HCT116 (cell line): ENCODE measurements at regions not wholly inside any gene's neighbourhood (a gene's known extent, or its start where the extent isn't known, plus 50 kb on each side); places are given as distances from the start of the nearest gene placed in this dataset.

Source experiments
- ATAC-seq: fragments of 200-7000 bp; cut with Tn5 transposase; 2 replicates; pipeline ENCODE4 v1.9.1; 2020; ENCODE audit warnings: mild to moderate bottlenecking, moderate library complexity
- BruUV-seq: library from RNA; stranded (reverse); fragments of 400-500 nt; replicated peaks from 2 replicates; lab custom pipeline; 2021; lab: Mats Ljungman, UMichigan
- CTCF ChIA-PET: fragments of 300-600 bp; sonication (Branson Sonifier 250); formaldehyde crosslinking; loops from one replicate; lab custom pipeline; 2021; ENCODE audit warnings: antibody characterized with exemption; lab: Charles Lee
- POLR2A ChIA-PET: fragments of 300-600, 350-600 bp; sonication (Branson Sonifier 250); formaldehyde crosslinking; loops from one replicate; lab custom pipeline; 2021; ENCODE audit warnings: antibody characterized with exemption; lab: Charles Lee
- RAD21 ChIA-PET, 2 experiments: fragments of 300-600 bp; sonication (Branson Sonifier 250); formaldehyde crosslinking; loops; one replicate each; lab custom pipeline; 2023; ENCODE audit warnings: low total read pairs in 2 of 2; ENCODE audit not compliant: uncharacterized antibody in 2 of 2, unreplicated experiment in 2 of 2, low non-redundant PET in 1 of 2; lab: Charles Lee
- DNase-seq: peaks from one replicate; pipeline ENCODE4 v3.0.0-alpha.2; 2010; ENCODE audit warnings: low read depth, low spot score
- H2AFZ ChIP-seq: fragments of 200-600 bp; shearing (Covaris generic), sonication (generic); 2 replicates; pipeline ENCODE4 v1.6.1; 2017; ENCODE audit warnings: low read depth, mixed run types, mixed read lengths, antibody characterized with exemption, low read length; ENCODE audit not compliant: poor library complexity, severe bottlenecking
- H3K27ac ChIP-seq: 2 replicates; pipeline ENCODE4 v1.5.1; 2012; ENCODE audit warnings: low read depth, low read length
- H3K27me3 ChIP-seq: fragments of 200-600 bp; sonication (generic); 2 replicates; pipeline ENCODE4 v1.6.1; 2016; ENCODE audit warnings: mixed run types, low read length, mixed read lengths; ENCODE audit not compliant: insufficient read depth
- H3K36me3 ChIP-seq, 2 experiments: fragments of 200-500 bp in 1 of 2; fragments of 200-600 bp in 1 of 2; sonication (Bioruptor generic) in 1 of 2; sonication (generic) in 1 of 2; 2 replicates each; pipeline versions ENCODE4 v1.5.1 to v1.6.1; 2014 to 2016; ENCODE audit warnings: low read length in 2 of 2, inconsistent platforms in 1 of 2, mixed read lengths in 1 of 2, mixed run types in 1 of 2; ENCODE audit not compliant: insufficient read depth in 2 of 2, control insufficient read depth in 1 of 2
- H3K4me1 ChIP-seq, 2 experiments: fragments of 200-600 bp in 1 of 2; sonication (generic) in 1 of 2; 2 replicates each; pipeline versions ENCODE4 v1.5.1 to v1.6.1; 2012 to 2017; ENCODE audit warnings: low read length in 2 of 2, inconsistent platforms in 1 of 2, mild to moderate bottlenecking in 1 of 2, mixed read lengths in 1 of 2, mixed run types in 1 of 2, moderate library complexity in 1 of 2; ENCODE audit not compliant: insufficient read depth in 2 of 2, control insufficient read depth in 1 of 2
- H3K4me2 ChIP-seq: fragments of 200-600 bp; sonication (generic); 2 replicates; pipeline ENCODE4 v1.6.1; 2017; ENCODE audit warnings: mixed run types, low read length, mixed read lengths
- H3K4me3 ChIP-seq, 2 experiments: fragments of 200-600 bp in 1 of 2; sonication (generic) in 1 of 2; replicated peaks in 1 of 2; 2 replicates each; pipeline ENCODE4 v1.5.1; 2011 to 2016; ENCODE audit warnings: low read length in 2 of 2, control low read depth in 1 of 2, low read depth in 1 of 2, mild to moderate bottlenecking in 1 of 2, mixed read lengths in 1 of 2, mixed run types in 1 of 2
- H3K79me2 ChIP-seq: fragments of 200-600 bp; sonication (generic); 2 replicates; pipeline ENCODE4 v1.6.1; 2017; ENCODE audit warnings: mild to moderate bottlenecking, mixed run types, low read length, moderate library complexity, mixed read lengths; ENCODE audit not compliant: insufficient read depth
- H3K9ac ChIP-seq: fragments of 200-600 bp; sonication (generic); 2 replicates; pipeline ENCODE4 v1.6.1; 2016; ENCODE audit warnings: low read length, mixed read lengths
- H3K9me2 ChIP-seq: fragments of 200-600 bp; sonication (generic), shearing (Covaris generic); 2 replicates; pipeline ENCODE4 v1.6.1; 2017; ENCODE audit warnings: mixed run types, mild to moderate bottlenecking, moderate library complexity; ENCODE audit not compliant: insufficient read depth
- H3K9me3 ChIP-seq, 2 experiments: fragments of 200-500 bp in 1 of 2; fragments of 200-600 bp in 1 of 2; sonication (Bioruptor generic) in 1 of 2; sonication (generic) in 1 of 2; 2 replicates each; pipeline ENCODE4 v1.6.1; 2014 to 2017; ENCODE audit warnings: low read length in 2 of 2, mixed read lengths in 2 of 2, inconsistent platforms in 1 of 2, low read depth in 1 of 2, mild to moderate bottlenecking in 1 of 2, mixed run types in 1 of 2, moderate library complexity in 1 of 2; ENCODE audit not compliant: control insufficient read depth in 1 of 2, insufficient read depth in 1 of 2
- H4K20me1 ChIP-seq: fragments of 200-600 bp; sonication (generic), shearing (Covaris generic); 2 replicates; pipeline ENCODE4 v1.6.1; 2017; ENCODE audit warnings: mixed run types, mild to moderate bottlenecking, moderate library complexity; ENCODE audit not compliant: insufficient read depth
- ATF3 ChIP-seq: IDR thresholded peaks from 2 replicates; pipeline ENCODE4 v1.6.1; 2012
- CEBPB ChIP-seq: IDR thresholded peaks from 2 replicates; pipeline ENCODE4 v1.6.1; 2012; ENCODE audit warnings: low read depth
- ELF1 ChIP-seq: IDR thresholded peaks from 2 replicates; pipeline ENCODE4 v1.6.1; 2012; ENCODE audit warnings: low read depth, borderline replicate concordance
- FOSL1 ChIP-seq: IDR thresholded peaks from 2 replicates; pipeline ENCODE4 v1.6.1; 2012; ENCODE audit warnings: low read depth
- REST ChIP-seq: IDR thresholded peaks from 2 replicates; pipeline ENCODE4 v1.6.1; 2012; ENCODE audit warnings: low read depth
- TCF7L2 ChIP-seq: IDR thresholded peaks from 2 replicates; pipeline ENCODE4 v1.7.0; 2011; ENCODE audit warnings: borderline replicate concordance, inconsistent platforms; ENCODE audit not compliant: insufficient read depth, insufficient read length; ENCODE audit errors: extremely low read depth
- YY1 ChIP-seq: IDR thresholded peaks from 2 replicates; pipeline ENCODE4 v1.6.1; 2011; ENCODE audit warnings: low read length, low read depth, moderate library complexity, mild to moderate bottlenecking; ENCODE audit not compliant: insufficient replicate concordance; ENCODE audit errors: extremely low read depth
- ZNF274 ChIP-seq: fragments of 200-500 bp; sonication (Bioruptor generic); IDR thresholded peaks from 2 replicates; pipeline ENCODE4 v1.6.1; 2014; ENCODE audit warnings: mild to moderate bottlenecking, low read depth, low read length, inconsistent platforms
- intact Hi-C: fragments of 100-400 bp; cut with micrococcal nuclease; formaldehyde crosslinking; loops from 2 replicates; pipeline ENCODE4 v1.10.0; 2022
- TF ChIP-seq, protein P1 (sequence below), 3 experiments: fragments of 200-600 bp in 1 of 3; sonication (generic) in 1 of 3; IDR thresholded peaks in 2 of 3; conservative IDR thresholded peaks in 1 of 3; 2 replicates each; pipeline ENCODE4 v1.5.1; 2012 to 2017; ENCODE audit warnings: low read depth in 2 of 3, low read length in 2 of 3, antibody characterized with exemption in 1 of 3, borderline replicate concordance in 1 of 3, control low read depth in 1 of 3, mild to moderate bottlenecking in 1 of 3, mixed read lengths in 1 of 3, mixed run types in 1 of 3, moderate library complexity in 1 of 3; ENCODE audit not compliant: insufficient read depth in 1 of 3

DNA sequence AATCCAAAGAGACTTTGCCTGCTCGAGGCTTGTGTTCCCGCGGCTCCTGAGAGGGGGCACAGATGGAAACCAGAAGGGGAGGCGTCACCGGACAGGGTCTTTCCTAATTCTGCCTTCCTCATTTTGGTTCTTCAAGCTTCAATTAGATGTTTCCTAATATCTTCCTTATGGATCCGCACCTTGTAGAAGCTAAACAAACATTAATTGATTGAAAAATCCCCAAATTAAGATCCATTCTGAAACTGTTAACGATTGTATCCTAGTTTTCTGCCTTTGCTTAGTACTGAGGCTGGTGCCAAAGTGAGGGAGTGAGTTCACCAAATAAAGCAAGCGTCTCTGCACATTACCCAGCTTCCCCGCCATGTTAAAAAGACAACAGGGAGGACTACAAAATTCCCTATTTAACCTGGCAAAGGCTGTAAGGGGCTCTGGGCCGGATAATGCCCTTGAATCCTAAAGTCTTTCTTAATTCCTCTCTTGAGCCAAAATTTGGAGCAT, 123.2 kb downstream of the GPX5 start:
- TF ChIP-seq FOSL1 (no peak), REST (no peak), TCF7L2 (no peak), ZNF274 (no peak)
- Histone ChIP-seq H3K9ac (peak overlapping the region; percentile 54), H3K27me3 (no peaks in the 10 kb centered on the region), H3K4me2 (peak overlapping the region; percentile 94), H3K79me2 (no peaks in the 10 kb centered on the region), H3K9me2 (no peaks in the 10 kb centered on the region), H3K27ac (peak overlapping the region; percentile 6; the same call in 1 of the 2 replicates), H3K4me3 (peak overlapping the region; percentile 48 to 74), H3K36me3 (no peaks in the 10 kb centered on the region), H3K4me1 (peaks cover 7 to 18% of the 10 kb centered on the region in 2 experiments; a peak in 3 of 4 replicates), H3K9me3 (no peaks in the 10 kb centered on the region), H2AFZ (peak overlapping the region; percentile 98), H4K20me1 (no peaks in the 10 kb centered on the region)
- POLR2A ChIA-PET, result interaction anchor here (1.7 kb wide), 1 partner anchor 840 kb away, joined by 3 read pairs; no protein-coding TSS in a partner anchor
- CTCF ChIA-PET, result interaction anchor here (1.0 kb wide), 1 partner anchor 42 kb away, joined by 4 read pairs; no protein-coding TSS in a partner anchor
- 0 out of 2 replicates have a peak, but pooled peaks have one; percentile 6 for ATAC-seq
- DNase-seq, result no peak
- no TSS peak for BruUV-seq
- intact Hi-C loops, result loop anchor here (2.0 kb wide), 1 partner anchor 42 kb away; no protein-coding TSS in a partner anchor
- RAD21 ChIA-PET, result no interaction called here

DNA sequence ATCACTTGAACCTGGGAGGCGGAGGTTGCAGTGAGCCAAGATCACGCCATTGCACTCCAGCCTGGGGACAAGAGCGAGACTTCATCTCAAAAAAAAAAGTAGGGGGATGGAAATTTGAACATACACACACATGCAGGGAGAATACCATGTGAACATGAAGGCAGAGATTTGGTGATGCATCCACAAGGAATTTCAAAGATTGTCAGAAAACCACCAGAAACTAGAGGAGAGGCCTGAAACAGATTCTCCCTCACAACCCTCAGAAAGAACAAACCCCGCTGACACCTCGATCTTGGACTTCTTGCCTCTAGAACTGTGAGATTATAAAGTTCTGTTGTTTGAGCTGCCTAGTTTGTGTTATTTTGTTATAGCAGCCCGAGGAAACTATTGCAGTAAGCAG, 125.5 kb downstream of the GPX5 start:
- no peaks in the 10 kb centered on the region for H3K36me3 ChIP-seq
- no peak overlapping the region for H3K27ac ChIP-seq
- ChIA-PET POLR2A (no interaction called here), CTCF (no interaction called here), RAD21 (no interaction called here)
- H4K20me1 ChIP-seq, result no peaks in the 10 kb centered on the region
- intact Hi-C loops, result no loop called here
- H3K79me2 ChIP-seq, result no peaks in the 10 kb centered on the region
- ATAC-seq, result no peak
- H3K9me2 ChIP-seq, result no peaks in the 10 kb centered on the region
- no peak overlapping the region for H2AFZ ChIP-seq
- peaks cover 4 to 10% of the 10 kb centered on the region in 2 experiments; a peak in 3 of 4 replicates for H3K4me1 ChIP-seq
- H3K4me2 ChIP-seq, result no peak overlapping the region
- H3K27me3 ChIP-seq, result no peaks in the 10 kb centered on the region
- no peak overlapping the region for H3K4me3 ChIP-seq
- BruUV-seq, result no TSS peak
- H3K9me3 ChIP-seq, result no peaks in the 10 kb centered on the region
- no peak for DNase-seq
- no peak overlapping the region for H3K9ac ChIP-seq
- TF ChIP-seq ELF1, result no peak
- no peak for TF ChIP-seq YY1
- TF ChIP-seq, protein P1, sequence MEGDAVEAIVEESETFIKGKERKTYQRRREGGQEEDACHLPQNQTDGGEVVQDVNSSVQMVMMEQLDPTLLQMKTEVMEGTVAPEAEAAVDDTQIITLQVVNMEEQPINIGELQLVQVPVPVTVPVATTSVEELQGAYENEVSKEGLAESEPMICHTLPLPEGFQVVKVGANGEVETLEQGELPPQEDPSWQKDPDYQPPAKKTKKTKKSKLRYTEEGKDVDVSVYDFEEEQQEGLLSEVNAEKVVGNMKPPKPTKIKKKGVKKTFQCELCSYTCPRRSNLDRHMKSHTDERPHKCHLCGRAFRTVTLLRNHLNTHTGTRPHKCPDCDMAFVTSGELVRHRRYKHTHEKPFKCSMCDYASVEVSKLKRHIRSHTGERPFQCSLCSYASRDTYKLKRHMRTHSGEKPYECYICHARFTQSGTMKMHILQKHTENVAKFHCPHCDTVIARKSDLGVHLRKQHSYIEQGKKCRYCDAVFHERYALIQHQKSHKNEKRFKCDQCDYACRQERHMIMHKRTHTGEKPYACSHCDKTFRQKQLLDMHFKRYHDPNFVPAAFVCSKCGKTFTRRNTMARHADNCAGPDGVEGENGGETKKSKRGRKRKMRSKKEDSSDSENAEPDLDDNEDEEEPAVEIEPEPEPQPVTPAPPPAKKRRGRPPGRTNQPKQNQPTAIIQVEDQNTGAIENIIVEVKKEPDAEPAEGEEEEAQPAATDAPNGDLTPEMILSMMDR (IDR thresholded peaks at IDR 0.05 in 2 of 3, conservative IDR thresholded peaks at IDR 0.05 in 1 of 3; ENCODE audit: borderline replicate concordance in 1 of 3, insufficient read depth in 1 of 3, low read depth in 2 of 3, low read length in 2 of 3), result no peak
- TF ChIP-seq CEBPB, result no peak
- TF ChIP-seq ATF3, result no peak
- TF ChIP-seq FOSL1, result no peak
